VCaP (cell line): ENCODE measurements at regions not wholly inside any gene's neighbourhood (a gene's known extent, or its start where the extent isn't known, plus 50 kb on each side); places are given as distances from the start of the nearest gene placed in this dataset.

Source experiments
- H3K27ac ChIP-seq: fragments of 450-650 bp; 2 replicates; pipeline ENCODE4 v1.5.1; 2017
- TF ChIP-seq, protein P1 (sequence below): fragments of 450-650 bp; conservative IDR thresholded peaks from 2 replicates; pipeline ENCODE4 v1.5.1; 2017; ENCODE audit warnings: mild to moderate bottlenecking, moderate library complexity

DNA sequence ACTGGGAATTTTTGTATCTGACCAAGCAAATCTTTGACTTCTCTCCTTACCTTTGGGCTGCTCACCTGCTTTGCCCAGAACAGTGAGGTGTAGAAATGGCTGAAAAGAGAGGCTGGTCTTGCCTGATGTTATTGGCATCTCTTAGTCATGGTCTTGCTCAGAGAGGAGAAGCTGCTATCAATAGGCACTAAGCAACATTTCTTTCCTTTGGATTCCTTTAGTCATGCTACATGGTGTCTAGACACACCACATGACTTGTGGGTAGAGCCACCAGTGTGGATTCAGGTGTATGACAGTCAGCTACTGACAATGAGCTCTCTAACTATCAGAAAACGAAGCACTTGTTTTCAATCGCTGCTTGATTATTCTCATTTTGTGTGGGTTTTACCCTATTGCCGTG lies 341.3 kb upstream of the DCC start:
- TF ChIP-seq, protein P1, sequence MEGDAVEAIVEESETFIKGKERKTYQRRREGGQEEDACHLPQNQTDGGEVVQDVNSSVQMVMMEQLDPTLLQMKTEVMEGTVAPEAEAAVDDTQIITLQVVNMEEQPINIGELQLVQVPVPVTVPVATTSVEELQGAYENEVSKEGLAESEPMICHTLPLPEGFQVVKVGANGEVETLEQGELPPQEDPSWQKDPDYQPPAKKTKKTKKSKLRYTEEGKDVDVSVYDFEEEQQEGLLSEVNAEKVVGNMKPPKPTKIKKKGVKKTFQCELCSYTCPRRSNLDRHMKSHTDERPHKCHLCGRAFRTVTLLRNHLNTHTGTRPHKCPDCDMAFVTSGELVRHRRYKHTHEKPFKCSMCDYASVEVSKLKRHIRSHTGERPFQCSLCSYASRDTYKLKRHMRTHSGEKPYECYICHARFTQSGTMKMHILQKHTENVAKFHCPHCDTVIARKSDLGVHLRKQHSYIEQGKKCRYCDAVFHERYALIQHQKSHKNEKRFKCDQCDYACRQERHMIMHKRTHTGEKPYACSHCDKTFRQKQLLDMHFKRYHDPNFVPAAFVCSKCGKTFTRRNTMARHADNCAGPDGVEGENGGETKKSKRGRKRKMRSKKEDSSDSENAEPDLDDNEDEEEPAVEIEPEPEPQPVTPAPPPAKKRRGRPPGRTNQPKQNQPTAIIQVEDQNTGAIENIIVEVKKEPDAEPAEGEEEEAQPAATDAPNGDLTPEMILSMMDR, result no peak
- no peak overlapping the region for H3K27ac ChIP-seq

DNA sequence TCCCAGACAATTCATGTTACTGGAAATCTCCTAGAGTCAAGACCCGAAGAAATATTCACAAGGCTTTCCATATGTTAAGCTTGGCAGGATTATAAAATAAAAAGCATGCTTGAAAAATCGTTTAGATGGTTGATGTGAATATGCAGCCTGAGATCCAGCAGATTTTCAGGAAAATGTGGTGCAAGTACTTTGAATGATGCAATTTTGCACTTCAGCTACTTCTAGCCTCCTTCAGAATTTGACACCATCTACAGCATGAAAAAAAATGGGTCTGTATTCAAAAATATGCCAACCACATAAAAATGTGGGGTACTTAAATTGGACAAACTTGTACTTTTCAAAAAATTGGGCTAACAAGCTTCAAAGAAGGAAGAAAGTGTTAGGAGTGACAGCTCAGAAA lies 340.6 kb upstream of the DCC start:
- no peak overlapping the region for H3K27ac ChIP-seq
- TF ChIP-seq, protein P1, result no peak

DNA sequence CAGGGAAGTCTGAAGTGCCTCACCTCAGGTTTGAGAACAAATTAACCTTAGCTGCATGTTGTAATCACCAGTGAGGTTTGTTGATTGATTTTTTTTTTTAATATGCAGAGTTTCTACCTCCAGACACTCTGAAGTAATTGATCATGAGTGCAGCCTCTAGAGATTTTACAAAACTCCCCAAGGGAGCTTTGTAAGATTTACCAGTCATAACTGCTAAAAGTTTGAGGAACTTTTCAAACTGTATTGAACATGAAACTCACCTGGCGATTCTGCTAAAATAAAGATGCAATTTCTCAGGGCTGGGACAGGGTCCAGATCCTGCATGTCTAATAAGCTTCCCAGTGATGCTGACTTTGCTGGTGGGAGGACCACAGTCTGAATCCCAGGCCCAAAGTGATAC lies 339.6 kb upstream of the DCC start:
- H3K27ac ChIP-seq, result no peak overlapping the region

DNA sequence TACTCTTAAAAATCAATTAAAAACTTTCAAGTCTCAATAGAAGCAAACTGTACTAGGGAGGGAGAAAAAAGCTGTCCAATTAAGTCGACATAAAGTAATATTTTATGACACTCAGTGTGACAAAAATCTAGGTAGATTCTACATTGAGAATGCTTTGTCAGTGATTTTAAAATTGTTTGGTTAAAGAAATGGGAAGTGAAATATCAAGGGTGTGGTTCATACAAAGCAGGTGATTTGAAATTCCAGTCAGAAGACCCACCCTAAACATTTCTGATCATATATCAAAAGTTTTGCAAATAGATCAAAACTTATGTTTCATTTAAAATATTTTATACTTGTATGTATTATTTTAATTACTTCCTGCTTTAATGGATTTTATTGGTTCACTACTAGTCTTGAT lies 338.9 kb upstream of the DCC start:
- TF ChIP-seq, protein P1, result no peak
- no peak overlapping the region for H3K27ac ChIP-seq

More for the DNA sequence above, 339.6 kb upstream of the DCC start:
- TF ChIP-seq, protein P1, result no peak

DNA sequence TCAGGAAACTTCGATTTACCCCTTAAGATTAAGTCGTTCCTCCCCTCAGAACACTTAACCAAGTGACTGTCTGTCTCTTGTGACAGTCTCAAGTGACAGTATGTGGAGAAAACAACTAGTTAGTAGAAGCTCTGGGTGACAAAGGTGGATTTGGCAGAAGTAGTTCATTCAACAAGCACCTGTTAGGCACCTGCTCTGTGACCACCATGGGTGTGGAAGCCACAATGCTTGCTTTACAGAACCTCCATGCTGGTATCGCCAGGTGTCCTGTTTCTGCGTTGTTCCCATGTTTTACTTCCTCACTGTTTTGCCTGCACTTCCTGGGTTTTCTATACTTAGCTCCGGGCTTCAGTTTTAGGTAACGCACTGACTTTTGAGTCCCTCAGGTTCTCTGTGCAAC lies 337.4 kb upstream of the DCC start:
- no peak overlapping the region for H3K27ac ChIP-seq
- TF ChIP-seq, protein P1, result no peak

DNA sequence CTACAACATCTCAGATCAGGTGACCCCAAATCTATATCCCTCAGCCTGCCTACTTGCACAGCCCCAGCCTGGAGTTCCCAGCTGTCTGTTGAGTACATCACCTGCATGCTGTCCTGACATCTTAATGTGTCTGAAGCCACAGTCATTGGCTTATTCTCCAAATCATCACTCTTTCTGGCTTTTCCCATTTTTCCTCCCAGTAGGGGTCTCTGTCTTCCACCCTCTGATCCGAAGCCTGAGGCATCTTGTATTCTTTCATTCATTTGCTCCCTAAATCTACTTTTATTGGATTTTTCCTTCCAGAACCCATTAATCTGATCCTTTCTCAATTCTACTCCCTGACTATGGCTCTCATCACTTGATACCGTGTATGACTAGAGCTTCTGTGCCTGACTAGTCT lies 332.9 kb upstream of the DCC start:
- no peak overlapping the region for H3K27ac ChIP-seq
- TF ChIP-seq, protein P1, result no peak

DNA sequence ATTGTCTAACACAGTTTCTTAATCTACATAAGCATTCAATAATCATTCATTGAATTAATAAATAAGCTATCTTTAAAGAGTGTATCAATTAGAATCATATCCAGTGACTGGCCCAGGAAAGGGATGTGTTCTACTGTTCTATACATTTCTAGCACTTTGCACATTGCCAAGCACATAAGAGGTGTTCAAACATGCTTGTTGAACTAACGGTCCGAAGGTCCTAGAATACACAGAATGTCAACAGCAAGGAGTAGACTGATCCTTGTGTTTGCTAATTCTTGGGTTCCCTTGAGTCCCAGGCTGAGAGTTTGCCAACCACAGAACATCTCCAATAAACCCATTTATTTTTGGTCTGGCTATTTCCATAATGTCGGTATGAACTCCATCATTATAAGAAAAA lies 331.7 kb upstream of the DCC start:
- no peak overlapping the region for H3K27ac ChIP-seq
- TF ChIP-seq, protein P1, result no peak

DNA sequence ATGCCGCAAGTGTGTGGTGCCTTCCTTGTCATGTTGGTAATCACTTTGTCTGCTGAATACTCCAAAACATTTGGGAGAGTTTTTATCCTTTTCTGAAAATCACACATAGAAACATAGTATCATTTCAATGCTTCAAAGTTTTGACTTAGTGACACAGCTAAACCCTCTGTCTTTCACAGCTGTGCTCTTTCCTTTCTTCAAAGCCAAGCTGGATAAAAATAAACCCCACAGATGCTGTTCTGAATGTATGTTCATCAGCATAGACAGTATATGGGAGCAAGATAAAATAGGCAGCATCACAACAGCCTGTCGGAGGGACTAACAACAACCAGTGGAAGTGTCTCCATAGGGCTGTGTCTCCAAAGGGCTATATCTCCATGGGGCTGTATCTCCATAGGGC lies 331.3 kb upstream of the DCC start:
- TF ChIP-seq, protein P1, result no peak
- H3K27ac ChIP-seq, result no peak overlapping the region
